Endothelial cell of umbilical vein (primary cell): ENCODE measurements at regions not wholly inside any gene's neighbourhood (a gene's known extent, or its start where the extent isn't known, plus 50 kb on each side); places are given as distances from the start of the nearest gene placed in this dataset.

Source experiments
- BruUV-seq: library from RNA; stranded (reverse); fragments of 400-500 nt; replicated peaks from 2 replicates; lab custom pipeline; 2021; lab: Mats Ljungman, UMichigan
- CTCF ChIA-PET: fragments of 300-600, 350-600 bp; sonication (Branson Sonifier 250); formaldehyde crosslinking; loops from one replicate; lab custom pipeline; 2021; ENCODE audit warnings: antibody characterized with exemption, inconsistent platforms; lab: Charles Lee
- POLR2A ChIA-PET: fragments of 300-600, 350-600 bp; sonication (Branson Sonifier 250); formaldehyde crosslinking; loops from one replicate; lab custom pipeline; 2021; ENCODE audit warnings: antibody characterized with exemption, inconsistent platforms; lab: Charles Lee
- DNase-seq: peaks from one replicate; pipeline ENCODE4 v3.0.0-alpha.2; 2011; ENCODE audit warnings: low read depth, low spot score
- FAIRE-seq: peaks from 2 replicates; lab custom pipeline; 2011; peaks lifted over from hg19 to GRCh38; lab: Jason Lieb, UNC
- H2AFZ ChIP-seq: 2 replicates; pipeline ENCODE4 v1.6.0; 2012; ENCODE audit warnings: low read depth, low read length, control low read depth, inconsistent platforms
- H3K27ac ChIP-seq: 2 replicates; pipeline ENCODE4 v1.5.1; 2011; ENCODE audit warnings: low read depth, mild to moderate bottlenecking, control low read depth, low read length, moderate library complexity; ENCODE audit not compliant: insufficient read depth
- H3K27me3 ChIP-seq, 2 experiments: 2 replicates each; pipeline versions ENCODE4 v1.6.0 to v1.6.1; 2011; ENCODE audit warnings: low read length in 2 of 2, mixed read lengths in 1 of 2; ENCODE audit not compliant: control insufficient read depth in 2 of 2, insufficient read depth in 2 of 2
- H3K36me3 ChIP-seq, 2 experiments: 2 replicates in 1 of 2; 3 replicates in 1 of 2; pipeline ENCODE4 v1.5.1; 2011; ENCODE audit warnings: low read length in 2 of 2, mild to moderate bottlenecking in 1 of 2, moderate library complexity in 1 of 2; ENCODE audit not compliant: control insufficient read depth in 2 of 2, insufficient read depth in 2 of 2; ENCODE audit errors: extremely low read depth in 1 of 2
- H3K4me1 ChIP-seq: 3 replicates; pipeline ENCODE4 v1.5.1; 2011; ENCODE audit warnings: mild to moderate bottlenecking, low read length; ENCODE audit not compliant: control insufficient read depth, insufficient read depth; ENCODE audit errors: extremely low read depth
- H3K4me2 ChIP-seq: 2 replicates; pipeline ENCODE4 v1.6.1; 2011; ENCODE audit warnings: low read length, control low read depth, mixed read lengths; ENCODE audit not compliant: insufficient read depth
- H3K4me3 ChIP-seq, 3 experiments: fragments of 200-600 bp in 1 of 3; sonication (generic), shearing (Covaris generic) in 1 of 3; replicated peaks in 1 of 3; 2 replicates each; pipeline ENCODE4 v1.5.1; 2011 to 2016; ENCODE audit warnings: control low read depth in 3 of 3, low read length in 3 of 3, mild to moderate bottlenecking in 2 of 3, inconsistent platforms in 1 of 3, low read depth in 1 of 3, moderate library complexity in 1 of 3; ENCODE audit not compliant: insufficient read depth in 1 of 3
- H3K79me2 ChIP-seq: 2 replicates; pipeline ENCODE4 v1.6.0; 2012; ENCODE audit warnings: low read length, inconsistent platforms; ENCODE audit not compliant: control insufficient read depth, insufficient read depth
- H3K9ac ChIP-seq: replicated peaks from 2 replicates; pipeline ENCODE3; 2011; ENCODE audit warnings: low read length, control low read depth; ENCODE audit not compliant: insufficient read depth; ENCODE audit errors: extremely low read depth
- H3K9me1 ChIP-seq: replicated peaks from 3 replicates; pipeline ENCODE4 v1.6.0; 2011; ENCODE audit warnings: mild to moderate bottlenecking, low read length; ENCODE audit not compliant: control insufficient read depth, insufficient read depth; ENCODE audit errors: extremely low read depth
- H3K9me3 ChIP-seq: replicated peaks from 2 replicates; pipeline ENCODE4 v1.5.1; 2012; ENCODE audit warnings: low read length, inconsistent platforms; ENCODE audit not compliant: control insufficient read depth, insufficient read depth
- H4K20me1 ChIP-seq: replicated peaks from 2 replicates; pipeline ENCODE3; 2011; ENCODE audit warnings: mild to moderate bottlenecking, low read length; ENCODE audit not compliant: control insufficient read depth, insufficient read depth; ENCODE audit errors: extremely low read depth
- CTCF ChIP-seq, 2 donors: IDR thresholded peaks; 1 replicate in 1 of 2; 2 replicates in 1 of 2; pipeline ENCODE4 v1.5.1; 2011; ENCODE audit warnings: low read length in 2 of 2, mild to moderate bottlenecking in 2 of 2, moderate library complexity in 2 of 2, control low read depth in 1 of 2, inconsistent platforms in 1 of 2, low read depth in 1 of 2; ENCODE audit not compliant: insufficient read depth in 1 of 2; ENCODE audit errors: extremely low read depth in 1 of 2
- EZH2 ChIP-seq: IDR thresholded peaks from 2 replicates; pipeline ENCODE4 v1.6.1; 2012; ENCODE audit warnings: borderline replicate concordance, low read depth, mild to moderate bottlenecking, moderate library complexity, low read length, inconsistent platforms; ENCODE audit not compliant: severe bottlenecking
- FOS ChIP-seq: IDR thresholded peaks from 2 replicates; pipeline ENCODE4 v1.6.1; 2011; ENCODE audit warnings: mild to moderate bottlenecking, low read length, moderate library complexity, borderline replicate concordance; ENCODE audit not compliant: insufficient read depth
- GATA2 ChIP-seq: IDR thresholded peaks from 2 replicates; pipeline ENCODE4 v1.7.0; 2011; ENCODE audit warnings: low read depth, mild to moderate bottlenecking, moderate library complexity, mixed read lengths, low read length; ENCODE audit not compliant: insufficient read length, insufficient read depth
- JUN ChIP-seq: IDR thresholded peaks from 2 replicates; pipeline ENCODE4 v1.6.1; 2011; ENCODE audit warnings: borderline replicate concordance, low read depth; ENCODE audit not compliant: insufficient read length, insufficient read depth
- MAX ChIP-seq: IDR thresholded peaks from 2 replicates; pipeline ENCODE4 v1.6.1; 2011; ENCODE audit not compliant: insufficient read depth, insufficient read length
- MYC ChIP-seq: IDR thresholded peaks from one replicate; pipeline ENCODE4 v1.6.1; 2011; ENCODE audit warnings: mild to moderate bottlenecking, low read depth, low read length
- POLR2A ChIP-seq: IDR thresholded peaks from 2 replicates; pipeline ENCODE4 v1.6.1; 2012; ENCODE audit warnings: low read depth, mild to moderate bottlenecking, control low read depth, low read length
- POLR2AphosphoS5 ChIP-seq: IDR thresholded peaks from 2 replicates; pipeline ENCODE4 v1.6.1; 2012; ENCODE audit warnings: low read depth, mild to moderate bottlenecking, control low read depth, low read length, moderate library complexity; ENCODE audit not compliant: insufficient read depth
- dilution Hi-C: fragments of 300-500 bp; cut with MboI; formaldehyde crosslinking; loops from one replicate; pipeline ENCODE4 v1.15.0; 2019; ENCODE audit warnings: low sequenced_read_pairs; ENCODE audit not compliant: extremely low pct_ligation_motif_present
- intact Hi-C: fragments of 100-400 bp; cut with micrococcal nuclease; formaldehyde crosslinking; loops from one replicate; pipeline ENCODE4 v1.10.0; 2022

- Histone ChIP-seq H2AFZ (no peak overlapping the region), H3K4me1 (no peaks in the 10 kb centered on the region), H3K9me1 (peaks cover 3% of the 10 kb centered on the region), H4K20me1 (no peaks in the 10 kb centered on the region), H3K9me3 (peaks cover 7% of the 10 kb centered on the region), H3K27ac (no peak overlapping the region), H3K4me3 (no peak overlapping the region), H3K4me2 (no peak overlapping the region), H3K36me3 (no peaks in the 10 kb centered on the region), H3K27me3 (no peaks in the 10 kb centered on the region), H3K79me2 (no peaks in the 10 kb centered on the region), H3K9ac (no peak overlapping the region)
- dilution Hi-C loops, result no loop called here
- intact Hi-C loops, result no loop called here
- FAIRE-seq (no peak), DNase-seq (no peak)
- POLR2A ChIA-PET, result no interaction called here
- CTCF ChIA-PET, result no interaction called here
- TF ChIP-seq CTCF (IDR thresholded peaks at IDR 0.05; ENCODE audit: extremely low read depth in 1 of 2, insufficient read depth in 1 of 2, low read depth in 1 of 2, low read length in 2 of 2), result no peak
- TF ChIP-seq POLR2AphosphoS5, result no peak
- TF ChIP-seq POLR2A, result no peak
- TF ChIP-seq MYC, result no peak
- no peak for TF ChIP-seq FOS
- no peak for TF ChIP-seq EZH2
- TF ChIP-seq GATA2, result no peak
- TF ChIP-seq MAX, result no peak
- TF ChIP-seq JUN, result no peak
- no TSS peak for BruUV-seq
Measured at GRCh38 chr5:63774939-63775338, 187.3 kb downstream of the HTR1A start.
